Thymus (tissue), 11 donors: ENCODE measurements at regions not wholly inside any gene's neighbourhood (a gene's known extent, or its start where the extent isn't known, plus 50 kb on each side); places are given as distances from the start of the nearest gene placed in this dataset.

ENCODE experiments used
- DNase-seq, 9 donors: peaks; one replicate each; pipeline ENCODE4 v3.0.0-alpha.2; 2013; ENCODE audit warnings: low spot score in 9 of 9, low read depth in 6 of 9, missing footprints in 1 of 9
- H3K27ac ChIP-seq, 2 donors: one replicate each; pipeline ENCODE4 v1.5.1; 2013; ENCODE audit warnings: control low read depth in 1 of 2, low read depth in 1 of 2, low read length in 1 of 2, mild to moderate bottlenecking in 1 of 2, moderate library complexity in 1 of 2
- H3K27me3 ChIP-seq, 2 donors: one replicate each; pipeline ENCODE4 v1.5.1; 2013; ENCODE audit warnings: low read length in 1 of 2; ENCODE audit not compliant: control insufficient read depth in 2 of 2, insufficient read depth in 1 of 2
- H3K36me3 ChIP-seq, 2 donors: one replicate each; pipeline ENCODE4 v1.5.1; 2013; ENCODE audit warnings: low read length in 1 of 2, mild to moderate bottlenecking in 1 of 2, moderate library complexity in 1 of 2; ENCODE audit not compliant: control insufficient read depth in 2 of 2, insufficient read depth in 2 of 2
- H3K4me1 ChIP-seq, 2 donors: one replicate each; pipeline ENCODE4 v1.5.1; 2013; ENCODE audit warnings: low read length in 2 of 2; ENCODE audit not compliant: control insufficient read depth in 2 of 2, insufficient read depth in 2 of 2
- H3K4me3 ChIP-seq, 2 donors: one replicate each; pipeline ENCODE4 v1.5.1; 2013; ENCODE audit warnings: low read length in 2 of 2, control low read depth in 1 of 2, mild to moderate bottlenecking in 1 of 2
- H3K9me3 ChIP-seq, 2 donors: one replicate each; pipeline ENCODE4 v1.5.1; 2013; ENCODE audit warnings: low read length in 1 of 2, mild to moderate bottlenecking in 1 of 2; ENCODE audit not compliant: control insufficient read depth in 2 of 2, insufficient read depth in 1 of 2
- whole genome bisulfite sequencing: extraction: QIAGEN DNeasy Blood & Tissue Kit; methylation state at CpG from one replicate; pipeline ENCODE4 v1.1.7; 2013; 5-methylcytosine and 5-hydroxymethylcytosine counted together
- donor health status: healthy.

DNA sequence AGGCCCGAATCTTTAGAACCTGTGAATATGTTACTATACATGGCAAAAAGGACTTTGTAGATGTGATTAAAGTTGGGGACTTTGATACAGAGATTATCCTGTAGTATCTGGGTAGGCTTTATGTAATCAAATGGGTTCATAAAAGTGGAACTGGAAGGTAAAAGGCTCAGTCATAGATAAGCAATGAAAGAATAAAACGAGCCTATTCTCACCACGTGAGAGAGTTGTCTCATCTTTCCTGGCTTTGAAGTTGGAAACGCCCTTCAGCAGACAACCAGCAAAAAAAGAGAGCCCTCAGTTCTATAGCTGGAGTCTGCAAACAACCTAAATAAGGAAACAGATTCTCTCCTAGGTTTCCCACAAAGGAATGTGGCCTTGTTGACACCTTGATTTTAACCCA lies 805.8 kb upstream of the DIAPH2 start:
- H3K4me1 ChIP-seq, result no peaks in the 10 kb centered on the region
- H3K9me3 ChIP-seq, result no peaks in the 10 kb centered on the region
- no peaks in the 10 kb centered on the region for H3K27me3 ChIP-seq
- no peak for DNase-seq
- no peak overlapping the region for H3K4me3 ChIP-seq
- H3K36me3 ChIP-seq, result no peaks in the 10 kb centered on the region
- H3K27ac ChIP-seq, result no peak overlapping the region
- 75% methylated on average over 4 of the region's 4 CpGs for WGBS

DNA sequence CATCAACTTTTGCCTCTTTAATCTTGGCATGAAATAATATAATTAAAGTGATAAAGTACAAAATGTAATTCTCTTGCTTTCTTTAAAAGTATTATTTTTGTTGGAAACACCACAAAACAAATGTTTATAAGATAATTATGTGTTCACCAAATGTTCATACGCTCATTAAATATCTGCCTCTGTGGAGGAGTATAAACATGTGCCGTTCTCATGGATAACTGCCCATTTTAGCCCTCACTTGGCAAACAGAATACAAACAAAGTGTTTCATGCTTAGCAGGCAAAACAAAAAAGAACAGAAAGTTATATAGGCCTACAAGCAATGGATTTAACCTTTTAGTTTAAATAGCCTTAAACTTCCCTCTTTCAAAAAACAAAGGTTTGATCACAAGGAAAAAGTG lies 800.5 kb upstream of the DIAPH2 start:
- Histone ChIP-seq H3K27me3 (no peaks in the 10 kb centered on the region), H3K36me3 (no peaks in the 10 kb centered on the region), H3K27ac (no peak overlapping the region), H3K9me3 (no peaks in the 10 kb centered on the region), H3K4me1 (no peaks in the 10 kb centered on the region), H3K4me3 (no peak overlapping the region)
- WGBS, result 93% methylated on average over 2 of the region's 2 CpGs
- DNase-seq, result no peak

DNA sequence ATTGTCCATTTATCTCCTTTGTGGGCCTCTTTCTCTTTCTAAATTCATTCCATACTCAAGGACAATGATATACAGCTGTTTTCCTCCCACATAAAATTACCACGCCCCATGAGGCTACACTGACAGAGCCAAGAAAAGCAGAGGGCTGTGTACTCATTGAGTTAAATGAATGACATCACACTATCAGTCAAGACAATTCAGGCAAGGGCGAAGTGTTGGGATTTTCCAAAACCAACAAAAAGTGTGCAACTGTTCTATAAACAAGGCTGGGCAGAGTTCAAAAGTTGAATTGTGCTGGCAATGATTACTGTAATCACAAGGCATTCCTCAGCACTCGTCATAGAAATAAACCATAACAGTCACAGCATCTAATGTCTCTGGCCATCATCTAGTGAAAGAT lies 799.6 kb upstream of the DIAPH2 start:
- H3K4me1 ChIP-seq, result no peaks in the 10 kb centered on the region
- H3K4me3 ChIP-seq, result no peak overlapping the region
- WGBS, result 88% methylated on average over 3 of the region's 3 CpGs
- no peaks in the 10 kb centered on the region for H3K9me3 ChIP-seq
- no peak for DNase-seq
- no peak overlapping the region for H3K27ac ChIP-seq
- no peaks in the 10 kb centered on the region for H3K36me3 ChIP-seq
- H3K27me3 ChIP-seq, result no peaks in the 10 kb centered on the region

DNA sequence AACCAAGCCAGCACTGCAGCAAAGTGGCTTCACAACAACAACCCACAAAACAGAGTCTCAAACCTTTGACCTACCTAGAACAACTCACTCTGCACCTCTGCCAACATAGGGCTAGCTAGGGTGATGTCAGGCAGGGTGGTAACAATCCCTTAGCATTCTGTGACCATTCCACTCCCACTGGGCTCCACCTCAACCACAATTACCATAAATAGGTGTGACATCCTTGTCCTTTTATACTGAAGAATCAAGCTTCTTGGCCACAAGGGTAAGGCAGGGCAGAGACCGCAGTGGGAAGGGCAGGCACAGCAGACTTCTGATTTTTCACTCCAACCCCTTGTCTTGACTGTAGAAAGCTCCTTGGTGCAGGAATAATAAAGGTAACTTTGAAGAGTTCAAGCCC lies 795.4 kb upstream of the DIAPH2 start:
- H3K27me3 ChIP-seq, result no peaks in the 10 kb centered on the region
- no peaks in the 10 kb centered on the region for H3K9me3 ChIP-seq
- H3K36me3 ChIP-seq, result no peaks in the 10 kb centered on the region
- no peak overlapping the region for H3K4me3 ChIP-seq
- H3K27ac ChIP-seq, result no peak overlapping the region
- no peaks in the 10 kb centered on the region for H3K4me1 ChIP-seq
- WGBS, result 96% methylated on average over 1 of the region's 1 CpG
- no peak for DNase-seq

DNA sequence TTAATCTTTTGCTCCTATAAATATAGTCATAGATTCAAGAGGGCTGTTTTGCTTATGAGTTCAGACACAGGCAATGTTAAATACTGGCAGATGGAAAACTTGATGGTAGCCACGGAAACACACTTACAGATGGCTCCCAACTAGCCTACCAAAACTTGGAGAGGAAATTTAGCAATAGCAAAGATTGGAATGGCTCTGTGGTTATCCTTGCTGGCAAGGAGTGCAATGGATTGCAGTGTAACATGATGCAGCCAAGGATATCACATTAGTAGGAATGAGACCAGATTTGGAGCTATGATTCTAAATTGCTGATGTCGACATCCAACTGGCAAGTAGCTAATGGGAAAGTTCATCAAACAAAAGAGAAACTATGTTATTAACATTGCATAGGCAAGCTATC lies 791.0 kb upstream of the DIAPH2 start:
- H3K27me3 ChIP-seq, result no peaks in the 10 kb centered on the region
- H3K9me3 ChIP-seq, result no peaks in the 10 kb centered on the region
- no peaks in the 10 kb centered on the region for H3K36me3 ChIP-seq
- DNase-seq, result no peak
- no peak overlapping the region for H3K4me3 ChIP-seq
- 79% methylated on average over 2 of the region's 2 CpGs for WGBS
- H3K4me1 ChIP-seq, result no peaks in the 10 kb centered on the region
- H3K27ac ChIP-seq, result no peak overlapping the region

DNA sequence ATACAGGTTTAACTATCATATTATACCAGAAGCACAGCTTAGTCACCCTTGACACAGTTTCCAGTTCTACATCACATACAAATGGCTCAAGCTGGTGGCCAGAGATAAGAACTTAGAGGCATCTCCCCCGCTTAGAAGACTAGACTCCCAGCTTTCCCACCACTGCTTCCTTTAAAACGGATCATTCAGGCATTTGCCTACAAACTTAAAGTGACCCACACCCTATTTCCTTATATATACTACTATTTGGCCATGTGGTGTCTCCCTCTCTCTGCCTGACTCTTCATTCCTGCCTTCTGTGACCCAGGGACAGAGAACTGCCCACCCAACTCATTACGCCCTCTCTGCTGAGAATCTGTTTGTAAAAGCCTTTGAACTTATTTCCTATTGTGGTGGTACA lies 781.2 kb upstream of the DIAPH2 start:
- no peak overlapping the region for H3K27ac ChIP-seq
- H3K9me3 ChIP-seq, result no peaks in the 10 kb centered on the region
- no peak overlapping the region for H3K4me3 ChIP-seq
- H3K36me3 ChIP-seq, result no peaks in the 10 kb centered on the region
- no peaks in the 10 kb centered on the region for H3K4me1 ChIP-seq
- no peaks in the 10 kb centered on the region for H3K27me3 ChIP-seq
- WGBS, result 55% methylated on average over 3 of the region's 3 CpGs
- no peak for DNase-seq

DNA sequence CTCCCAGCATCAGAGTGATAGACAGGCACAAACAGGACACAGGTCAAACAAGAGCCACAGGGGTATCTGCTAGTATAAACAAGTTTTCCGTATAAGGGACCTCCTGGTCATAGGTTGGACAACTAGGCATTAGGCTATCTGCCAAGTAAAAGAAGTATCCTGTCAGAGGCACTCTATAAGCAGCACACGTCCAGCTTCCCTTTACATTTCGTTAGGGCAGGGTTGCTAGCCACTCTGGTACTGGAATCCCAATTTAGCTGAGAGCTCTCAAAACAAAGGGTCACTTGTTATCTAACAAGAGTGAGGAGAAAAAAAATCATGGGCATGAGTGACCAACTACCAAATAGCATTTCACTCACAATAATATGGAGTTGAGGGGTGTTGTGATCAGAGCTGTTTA lies 780.7 kb upstream of the DIAPH2 start:
- Histone ChIP-seq H3K9me3 (no peaks in the 10 kb centered on the region), H3K36me3 (no peaks in the 10 kb centered on the region), H3K4me3 (no peak overlapping the region), H3K4me1 (no peaks in the 10 kb centered on the region), H3K27me3 (no peaks in the 10 kb centered on the region), H3K27ac (no peak overlapping the region)
- DNase-seq, result no peak
- WGBS, result 83% methylated on average over 3 of the region's 3 CpGs

DNA sequence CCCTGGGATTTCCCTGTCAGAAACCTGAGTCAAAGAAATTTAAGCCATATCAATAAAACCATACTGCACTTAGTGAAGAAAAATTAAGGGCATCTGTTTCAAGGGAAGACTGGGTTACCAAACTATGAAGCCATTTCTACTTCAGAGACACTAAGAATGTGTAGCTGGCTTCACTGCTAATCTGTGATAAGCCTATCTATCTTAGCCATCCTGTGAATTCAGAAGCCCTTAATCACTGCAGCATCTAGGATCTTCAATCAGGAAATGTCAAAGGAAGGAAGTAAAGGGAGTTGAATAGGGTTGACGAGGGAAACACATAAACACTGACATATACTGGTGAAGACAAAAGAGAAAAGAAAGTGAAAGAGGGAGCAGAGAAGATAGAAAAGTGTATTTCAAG lies 777.6 kb upstream of the DIAPH2 start:
- H3K27ac ChIP-seq, result no peak overlapping the region
- no peak for DNase-seq
- H3K4me3 ChIP-seq, result no peak overlapping the region
- H3K4me1 ChIP-seq, result no peaks in the 10 kb centered on the region
- no peaks in the 10 kb centered on the region for H3K27me3 ChIP-seq
- WGBS, result 19% methylated on average over 1 of the region's 1 CpG
- no peaks in the 10 kb centered on the region for H3K36me3 ChIP-seq
- H3K9me3 ChIP-seq, result no peaks in the 10 kb centered on the region

DNA sequence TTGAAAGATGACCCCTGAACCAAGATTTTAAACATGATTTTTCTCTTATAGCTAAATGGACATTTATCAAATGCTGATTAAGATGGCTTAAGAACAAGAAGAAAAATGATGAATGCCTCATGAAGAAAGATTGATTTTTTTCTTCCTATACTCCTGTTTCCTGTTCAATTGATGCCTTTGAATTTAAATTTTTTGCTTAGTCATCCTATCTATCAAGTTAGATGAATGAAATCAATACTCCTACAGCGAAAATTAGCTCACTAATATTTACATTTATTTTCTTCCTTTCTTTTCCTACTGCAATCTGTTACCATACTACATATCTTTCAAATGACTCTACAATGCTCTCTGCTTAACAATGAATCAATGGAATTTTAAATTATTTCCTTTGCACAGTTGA lies 773.6 kb upstream of the DIAPH2 start:
- H3K36me3 ChIP-seq, result no peaks in the 10 kb centered on the region
- H3K9me3 ChIP-seq, result no peaks in the 10 kb centered on the region
- no peak overlapping the region for H3K27ac ChIP-seq
- 94% methylated on average over 1 of the region's 1 CpG for WGBS
- H3K4me3 ChIP-seq, result no peak overlapping the region
- DNase-seq, result no peak
- no peaks in the 10 kb centered on the region for H3K27me3 ChIP-seq
- H3K4me1 ChIP-seq, result no peaks in the 10 kb centered on the region

DNA sequence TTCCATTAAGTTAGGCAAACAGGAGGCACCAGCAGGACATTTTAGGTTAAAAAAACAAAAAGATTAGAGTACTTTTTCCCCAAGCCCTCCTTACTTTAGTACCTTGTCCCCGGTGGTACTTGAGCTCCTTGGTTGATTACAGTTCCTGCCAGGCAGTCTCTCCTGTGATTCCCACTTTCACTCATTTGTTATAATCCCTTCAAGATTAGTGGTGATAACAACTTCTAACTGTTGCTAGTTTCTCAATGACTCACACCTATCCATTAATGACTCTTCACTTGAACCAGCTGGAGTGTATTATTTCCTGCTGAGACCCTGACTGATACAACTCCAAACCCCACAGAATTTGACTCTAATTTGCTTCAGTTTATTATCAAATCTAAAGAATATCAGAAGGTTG lies 765.0 kb upstream of the DIAPH2 start:
- H3K4me3 ChIP-seq, result no peak overlapping the region
- H3K36me3 ChIP-seq, result no peaks in the 10 kb centered on the region
- 77% methylated on average over 1 of the region's 1 CpG for WGBS
- DNase-seq, result no peak
- no peaks in the 10 kb centered on the region for H3K4me1 ChIP-seq
- H3K27ac ChIP-seq, result no peak overlapping the region
- H3K9me3 ChIP-seq, result peaks cover 0 to 5% of the 10 kb centered on the region in 2 donors
- no peaks in the 10 kb centered on the region for H3K27me3 ChIP-seq
